ENCODE measurements at regions not wholly inside any gene's neighbourhood (a gene's known extent, or its start where the extent isn't known, plus 50 kb on each side); places are given as distances from the start of the nearest gene placed in this dataset.

GRCh38 chr6:130754786-130755367 is 72.3 kb upstream of the SMLR1 start:
- no peak for TF ChIP-seq TEAD4 (IDR thresholded peaks at IDR 0.05)
- no peak for TF ChIP-seq EGR1 (IDR thresholded peaks at IDR 0.05)
- TF ChIP-seq REST (IDR thresholded peaks at IDR 0.05; ENCODE audit: low read depth), result no peak
- TF ChIP-seq RAD21 (IDR thresholded peaks at IDR 0.05; ENCODE audit: low read depth), result no peak
- TF ChIP-seq EP300 (IDR thresholded peaks at IDR 0.05; ENCODE audit: borderline replicate concordance), result no peak
- no peak for TF ChIP-seq TCF12 (IDR thresholded peaks at IDR 0.05; ENCODE audit: low read depth)
- TF ChIP-seq YY1 (IDR thresholded peaks at IDR 0.05; ENCODE audit: low read depth), result no peak
- no peak for TF ChIP-seq CEBPB (IDR thresholded peaks at IDR 0.05)
- no peak for TF ChIP-seq FOXM1 (IDR thresholded peaks at IDR 0.05; ENCODE audit: borderline replicate concordance, low read depth)
- TF ChIP-seq NFIC (IDR thresholded peaks at IDR 0.05), result no peak
- no peak for TF ChIP-seq TAF1 (IDR thresholded peaks at IDR 0.05; ENCODE audit: low read depth)
- no peak for TF ChIP-seq MAX (IDR thresholded peaks at IDR 0.05)
- TF ChIP-seq USF1 (IDR thresholded peaks at IDR 0.05), result no peak
- TF ChIP-seq CREB1 (IDR thresholded peaks at IDR 0.05; ENCODE audit: low read depth), result no peak
- TF ChIP-seq ZBTB7A (IDR thresholded peaks at IDR 0.05; ENCODE audit: low read depth), result no peak

GRCh38 chr6:130755368-130756034 is 71.7 kb upstream of the SMLR1 start:
- TF ChIP-seq MAX (IDR thresholded peaks at IDR 0.05) (no peak), RAD21 (IDR thresholded peaks at IDR 0.05; ENCODE audit: low read depth) (no peak)

- TF ChIP-seq ZBTB7A (IDR thresholded peaks at IDR 0.05; ENCODE audit: low read depth) (no peak), MAX (IDR thresholded peaks at IDR 0.05) (no peak), CEBPB (IDR thresholded peaks at IDR 0.05) (no peak), EGR1 (IDR thresholded peaks at IDR 0.05) (no peak), EP300 (IDR thresholded peaks at IDR 0.05; ENCODE audit: borderline replicate concordance) (no peak), TCF12 (IDR thresholded peaks at IDR 0.05; ENCODE audit: low read depth) (no peak), FOXM1 (IDR thresholded peaks at IDR 0.05; ENCODE audit: borderline replicate concordance, low read depth) (no peak), TAF1 (IDR thresholded peaks at IDR 0.05; ENCODE audit: low read depth) (no peak), RAD21 (IDR thresholded peaks at IDR 0.05; ENCODE audit: low read depth) (no peak), USF1 (IDR thresholded peaks at IDR 0.05) (no peak), TEAD4 (IDR thresholded peaks at IDR 0.05) (no peak), CREB1 (IDR thresholded peaks at IDR 0.05; ENCODE audit: low read depth) (no peak), YY1 (IDR thresholded peaks at IDR 0.05; ENCODE audit: low read depth) (no peak), NFIC (IDR thresholded peaks at IDR 0.05) (no peak), REST (IDR thresholded peaks at IDR 0.05; ENCODE audit: low read depth) (no peak)
Observed at GRCh38 chr6:130756824-130757223, 70.4 kb upstream of the SMLR1 start.

- TF ChIP-seq TEAD4 (IDR thresholded peaks at IDR 0.05) (no peak), EP300 (IDR thresholded peaks at IDR 0.05; ENCODE audit: borderline replicate concordance) (no peak), REST (IDR thresholded peaks at IDR 0.05; ENCODE audit: low read depth) (no peak), EGR1 (IDR thresholded peaks at IDR 0.05) (no peak), RAD21 (IDR thresholded peaks at IDR 0.05; ENCODE audit: low read depth) (no peak), TCF12 (IDR thresholded peaks at IDR 0.05; ENCODE audit: low read depth) (no peak), CREB1 (IDR thresholded peaks at IDR 0.05; ENCODE audit: low read depth) (no peak), ZBTB7A (IDR thresholded peaks at IDR 0.05; ENCODE audit: low read depth) (no peak), YY1 (IDR thresholded peaks at IDR 0.05; ENCODE audit: low read depth) (no peak), NFIC (IDR thresholded peaks at IDR 0.05) (no peak), CEBPB (IDR thresholded peaks at IDR 0.05) (no peak), USF1 (IDR thresholded peaks at IDR 0.05) (no peak), TAF1 (IDR thresholded peaks at IDR 0.05; ENCODE audit: low read depth) (no peak), MAX (IDR thresholded peaks at IDR 0.05) (no peak), FOXM1 (IDR thresholded peaks at IDR 0.05; ENCODE audit: borderline replicate concordance, low read depth) (no peak)
Observed at GRCh38 chr6:130758813-130759212, 68.4 kb upstream of the SMLR1 start.
